T47D (cell line): ENCODE measurements at regions not wholly inside any gene's neighbourhood (a gene's known extent, or its start where the extent isn't known, plus 50 kb on each side); places are given as distances from the start of the nearest gene placed in this dataset.
"Not testable (repeated sequence)": the region's sequence is repeated elsewhere in the genome, so short reads cannot be mapped to it uniquely, and the experiment has no call there.

Experiments used
- DNase-seq, 2 experiments: peaks; one replicate each; pipeline versions ENCODE4 v3.0.0 to v3.0.0-alpha.2; 2011 to 2012; ENCODE audit warnings: low read depth in 1 of 2, low spot score in 1 of 2
- JUND ChIP-seq: IDR thresholded peaks from 2 replicates; pipeline ENCODE4 v1.6.1; 2012; ENCODE audit warnings: low read depth
- in situ Hi-C: cut with HindIII; loops from 2 replicates; pipeline ENCODE4 v1.10.0; 2016; ENCODE audit warnings: low sequenced_read_pairs, low pct_unique_long_range_greater_than_20kb

GRCh38 chr12:28700161-28700560, 448.9 kb upstream of the FAR2 start:
- in situ Hi-C loops: no loop called here
- TF ChIP-seq JUND: no peak
- no peak for DNase-seq

DNA sequence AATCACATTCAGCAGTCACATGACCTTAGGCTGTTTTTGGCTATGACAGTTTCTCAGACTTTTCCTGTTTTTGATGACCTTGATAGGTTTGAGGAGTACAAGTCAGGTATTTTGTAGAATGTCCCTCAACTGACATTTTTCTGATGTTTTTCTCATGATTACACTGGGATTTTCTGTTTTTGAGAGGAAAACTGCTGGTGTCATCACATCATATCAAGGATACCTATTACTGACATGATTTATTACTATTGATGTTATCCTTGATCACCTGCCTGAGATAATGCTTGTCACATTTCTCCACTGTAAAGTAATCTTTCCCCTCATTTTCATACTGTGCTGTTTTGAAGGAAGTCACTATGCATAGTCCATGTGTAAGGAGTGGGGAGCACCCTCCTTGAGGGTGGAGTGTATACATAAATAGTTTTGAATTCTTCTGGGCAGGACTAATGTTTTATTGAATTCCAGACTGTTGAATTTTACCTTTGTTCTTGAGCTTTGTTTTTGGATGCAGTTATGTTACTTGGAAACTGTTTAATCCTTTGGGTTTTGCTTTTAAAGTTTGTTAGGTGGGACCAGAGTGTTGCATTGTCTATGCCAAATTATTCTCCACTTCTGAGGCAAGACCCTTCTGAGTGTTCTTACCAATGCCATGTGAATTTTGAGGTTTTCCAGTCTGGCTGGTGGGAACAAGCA, 444.5 kb upstream of the FAR2 start:
- in situ Hi-C loops: no loop called here
- DNase-seq: no peak
- no peak for TF ChIP-seq JUND

DNA sequence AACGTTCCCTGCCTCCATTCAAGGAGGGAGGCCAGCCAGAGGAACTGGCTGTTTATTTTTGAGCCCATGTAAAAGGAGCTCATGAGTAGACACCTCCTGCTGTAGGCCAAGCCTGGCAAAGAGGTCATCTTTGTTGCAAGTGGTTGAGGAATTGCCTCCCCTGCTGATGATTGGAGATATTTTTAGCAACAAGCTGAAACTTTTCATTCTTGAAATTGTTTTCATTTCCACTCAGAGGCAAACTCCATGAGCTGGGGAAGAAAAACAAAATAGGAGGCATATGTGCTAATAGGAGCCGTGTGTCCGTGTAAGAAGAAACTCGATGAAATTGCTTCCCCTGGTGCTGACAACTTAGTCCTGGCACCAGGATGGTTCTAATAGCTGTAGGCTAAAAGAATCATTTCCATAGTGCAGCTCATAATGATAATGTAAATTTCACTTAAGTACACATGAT, 440.1 kb upstream of the FAR2 start:
- DNase-seq: no peak
- in situ Hi-C loops: no loop called here
- TF ChIP-seq JUND: no peak

DNA sequence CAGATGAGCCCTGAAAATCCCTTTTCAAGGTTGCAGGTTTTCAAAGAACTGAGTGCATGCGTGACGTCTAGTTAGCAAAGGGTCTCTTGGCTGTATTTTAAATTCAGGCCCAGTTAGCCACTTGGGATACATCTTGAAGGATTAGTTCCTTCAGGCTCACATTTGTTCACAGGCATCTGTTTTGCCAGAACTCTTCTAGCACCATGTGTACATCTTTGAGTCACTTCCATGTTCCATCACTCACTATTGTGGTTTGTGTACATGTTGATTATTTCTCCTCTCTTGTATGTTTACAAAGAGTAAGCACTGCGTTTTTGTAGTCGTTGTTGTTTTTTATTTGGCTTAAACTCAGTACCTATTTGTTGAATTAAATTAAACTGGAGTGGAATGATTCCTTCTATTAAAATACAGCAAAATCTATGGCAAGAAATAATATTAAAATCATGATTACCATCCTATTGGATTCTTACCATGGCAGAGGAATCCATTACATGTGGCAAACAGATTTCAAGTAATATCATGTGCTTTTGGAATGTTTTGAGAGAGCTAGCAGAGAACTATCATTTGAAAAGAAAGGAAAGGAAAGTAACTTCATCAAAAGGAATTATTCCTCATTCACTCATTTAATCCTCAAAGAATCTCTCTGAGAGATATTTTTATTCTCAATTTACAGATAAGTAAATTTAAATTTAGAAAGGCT, 438.9 kb upstream of the FAR2 start:
- in situ Hi-C loops: no loop called here
- TF ChIP-seq JUND: no peak
- no peak for DNase-seq

- no peak for TF ChIP-seq JUND
- DNase-seq: no peak
- in situ Hi-C loops: no loop called here
Observed at GRCh38 chr12:28710882-28711281, 438.2 kb upstream of the FAR2 start.

DNA sequence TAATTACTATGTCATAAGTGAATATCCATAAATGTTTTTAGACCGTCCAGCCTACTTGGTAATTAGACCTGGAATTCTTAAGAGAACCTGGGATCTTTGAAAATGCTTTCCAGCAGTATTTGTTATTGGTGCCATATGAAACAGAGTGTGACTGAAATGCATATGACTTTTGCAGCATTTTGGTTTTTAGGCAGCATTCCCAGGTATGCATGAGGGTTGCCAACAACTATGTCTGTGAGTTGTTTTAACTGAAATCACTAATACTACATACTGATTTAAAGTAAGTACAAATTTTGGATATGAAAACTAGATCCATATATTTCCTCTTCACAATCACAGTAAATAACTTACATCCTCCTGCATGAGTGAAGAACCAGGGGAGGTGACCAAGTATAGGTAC, 437.7 kb upstream of the FAR2 start:
- TF ChIP-seq JUND: no peak
- in situ Hi-C loops: no loop called here
- no peak for DNase-seq

- in situ Hi-C loops: no loop called here
- TF ChIP-seq JUND: no peak
- no peak for DNase-seq
Observed at GRCh38 chr12:28742791-28743190, 406.3 kb upstream of the FAR2 start.

- DNase-seq: no peak
- in situ Hi-C loops: no loop called here
- TF ChIP-seq JUND: no peak
Observed at GRCh38 chr12:28746734-28747325, 402.2 kb upstream of the FAR2 start.

GRCh38 chr12:28750946-28751685, 398.0 kb upstream of the FAR2 start:
- TF ChIP-seq JUND: no peak
- no peak for DNase-seq
- in situ Hi-C loops: no loop called here

DNA sequence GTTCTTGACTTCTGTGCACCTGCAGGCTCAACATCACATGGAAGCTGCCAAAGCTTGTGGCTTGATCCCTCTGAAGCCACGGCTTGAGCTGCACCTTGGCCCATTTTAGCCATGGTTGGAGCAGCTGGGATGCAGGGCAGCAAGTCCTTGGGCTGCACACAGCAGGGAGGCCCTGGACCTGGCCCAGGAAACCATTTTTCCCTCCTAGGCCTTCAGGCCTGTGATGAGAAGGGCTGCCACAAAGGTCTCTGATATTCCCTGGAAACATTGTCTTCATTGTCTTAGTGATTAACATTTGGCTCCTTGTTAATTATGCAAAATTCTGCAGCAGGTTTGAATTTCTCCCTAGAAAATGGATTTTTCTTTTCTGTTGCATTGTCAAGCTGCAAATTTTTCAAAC, 394.1 kb upstream of the FAR2 start:
- TF ChIP-seq JUND: no peak
- in situ Hi-C loops: no loop called here
- DNase-seq: no peak

- peak in 1 of 2 experiments; percentile 25 for DNase-seq
- in situ Hi-C loops: no loop called here
- no peak for TF ChIP-seq JUND
Observed at GRCh38 chr12:28759333-28759732, 389.7 kb upstream of the FAR2 start.

- in situ Hi-C loops: not testable (repeated sequence)
- peak in 1 of 2 experiments; percentile 31 for DNase-seq
Observed at GRCh38 chr12:28760040-28760903, 388.8 kb upstream of the FAR2 start.

GRCh38 chr12:28761897-28762296, 387.2 kb upstream of the FAR2 start:
- in situ Hi-C loops, DNase-seq: not testable (repeated sequence)
